ENCODE measurements at regions not wholly inside any gene's neighbourhood (a gene's known extent, or its start where the extent isn't known, plus 50 kb on each side); places are given as distances from the start of the nearest gene placed in this dataset.

DNA sequence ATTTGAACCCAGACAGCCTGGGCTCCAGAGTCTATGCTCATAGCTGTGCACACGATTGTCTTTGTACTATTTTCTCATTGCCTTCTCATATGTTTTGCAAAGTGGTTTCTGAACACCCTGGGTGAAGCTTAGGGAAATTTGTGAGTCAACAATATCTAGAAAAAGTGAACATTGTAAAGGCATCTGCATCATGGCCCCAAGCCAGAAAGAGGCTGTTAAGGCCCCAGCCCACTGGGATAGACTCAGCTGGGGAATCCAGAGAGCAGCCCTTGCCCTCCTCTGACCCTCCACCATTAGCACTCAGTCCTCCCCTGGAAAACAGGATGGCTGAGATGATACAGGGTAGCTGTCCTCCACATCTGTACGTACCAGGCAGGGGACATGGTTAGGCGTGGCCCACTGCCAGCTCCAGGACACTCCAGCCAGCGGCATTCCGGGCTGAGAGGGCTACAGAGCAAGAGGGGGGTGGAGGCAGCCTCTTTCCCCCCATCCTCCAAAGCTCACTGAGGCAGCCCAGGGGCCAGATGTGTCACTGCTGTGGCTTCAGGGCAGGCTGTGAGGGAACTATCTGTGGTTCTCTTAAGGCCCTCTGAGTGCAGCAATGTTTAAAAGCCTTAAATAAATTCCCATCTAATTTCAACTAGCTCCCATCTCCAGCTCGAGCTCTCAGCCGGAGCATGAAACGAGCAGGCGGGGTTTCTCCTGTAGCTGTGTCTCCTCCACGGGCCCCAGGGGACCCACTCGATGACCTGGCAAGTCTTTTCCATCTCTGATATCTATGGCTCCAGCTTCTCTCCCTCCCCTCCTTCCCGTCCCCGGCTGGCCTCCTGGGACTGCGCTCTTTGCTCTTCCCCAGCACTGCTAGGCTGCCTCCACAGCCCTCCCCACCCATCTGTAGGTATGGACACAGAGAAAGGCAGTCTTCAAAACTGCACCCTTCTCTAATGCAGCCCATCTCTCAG, 209.4 kb upstream of the LRFN2 start:
- FAIRE-seq = no peak
- dilution Hi-C loops (cut with MboI; ENCODE audit: extremely low pct_ligation_motif_present, low sequenced_read_pairs) = no loop called here
- no TSS peak for BruUV-seq (replicated peaks)

DNA sequence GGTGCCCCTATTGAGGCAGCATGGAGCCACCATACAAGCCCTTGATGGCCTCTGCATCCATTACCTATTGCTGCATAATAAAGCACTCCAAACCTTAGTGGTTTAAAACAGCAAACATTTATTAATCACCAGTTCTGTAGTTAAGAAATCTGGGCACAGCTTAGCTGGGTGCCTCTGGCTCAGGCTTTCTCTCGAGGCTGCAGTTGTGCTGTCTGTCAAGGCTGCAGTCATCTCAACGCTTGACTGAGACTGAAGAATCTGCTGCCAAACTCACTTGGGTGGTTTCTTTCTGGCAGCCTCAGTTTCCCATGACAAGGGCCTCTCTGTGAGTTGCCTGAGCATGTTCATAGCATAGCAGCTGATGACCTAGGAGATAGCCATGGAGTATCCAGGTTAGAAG, 207.4 kb upstream of the LRFN2 start:
- FAIRE-seq (no peak), DNase-seq (ENCODE audit: low read depth, low spot score) (no peak)
- Histone ChIP-seq H3K79me2 (ENCODE audit: control insufficient read depth, insufficient read depth, low read length) (no peaks in the 10 kb centered on the region), H3K4me3 (replicated peaks in 1 of 3; ENCODE audit: insufficient read depth in 1 of 3, low read depth in 1 of 3, low read length in 3 of 3) (no peak overlapping the region), H3K9me1 (replicated peaks; ENCODE audit: control insufficient read depth, extremely low read depth, insufficient read depth, low read length) (no peaks in the 10 kb centered on the region), H3K27me3 (ENCODE audit: control insufficient read depth in 2 of 2, insufficient read depth in 2 of 2, low read length in 2 of 2) (peaks cover 0 to 2% of the 10 kb centered on the region in 2 experiments), H3K27ac (ENCODE audit: insufficient read depth, low read depth, low read length) (no peak overlapping the region), H4K20me1 (replicated peaks; ENCODE audit: control insufficient read depth, extremely low read depth, insufficient read depth, low read length) (no peaks in the 10 kb centered on the region), H3K36me3 (ENCODE audit: control insufficient read depth in 2 of 2, extremely low read depth in 1 of 2, insufficient read depth in 2 of 2, low read length in 2 of 2) (no peaks in the 10 kb centered on the region), H2AFZ (ENCODE audit: low read depth, low read length) (no peak overlapping the region), H3K9ac (replicated peaks; ENCODE audit: extremely low read depth, insufficient read depth, low read length) (no peak overlapping the region), H3K9me3 (replicated peaks; ENCODE audit: control insufficient read depth, insufficient read depth, low read length) (no peaks in the 10 kb centered on the region), H3K4me2 (ENCODE audit: insufficient read depth, low read length) (no peak overlapping the region), H3K4me1 (ENCODE audit: control insufficient read depth, extremely low read depth, insufficient read depth, low read length) (no peaks in the 10 kb centered on the region)
- POLR2A ChIA-PET = no interaction called here
- no TSS peak for BruUV-seq (replicated peaks)
- dilution Hi-C loops (cut with MboI; ENCODE audit: extremely low pct_ligation_motif_present, low sequenced_read_pairs) = no loop called here
- CTCF ChIA-PET = interaction anchor here (1.1 kb wide), 1 partner anchor 44 kb away, joined by 3 read pairs; no protein-coding TSS in a partner anchor
- TF ChIP-seq GATA2 (IDR thresholded peaks at IDR 0.05; ENCODE audit: insufficient read depth, insufficient read length, low read depth, low read length) (no peak), EZH2 (IDR thresholded peaks at IDR 0.05; ENCODE audit: borderline replicate concordance, low read depth, low read length, severe bottlenecking) (no peak), JUN (IDR thresholded peaks at IDR 0.05; ENCODE audit: borderline replicate concordance, insufficient read depth, insufficient read length, low read depth) (no peak), FOS (IDR thresholded peaks at IDR 0.05; ENCODE audit: borderline replicate concordance, insufficient read depth, low read length) (no peak), POLR2AphosphoS5 (IDR thresholded peaks at IDR 0.05; ENCODE audit: insufficient read depth, low read depth, low read length) (no peak), MYC (IDR thresholded peaks at IDR 0.05; ENCODE audit: low read depth, low read length) (no peak), POLR2A (IDR thresholded peaks at IDR 0.05; ENCODE audit: low read depth, low read length) (no peak)
- TF ChIP-seq, protein P1, sequence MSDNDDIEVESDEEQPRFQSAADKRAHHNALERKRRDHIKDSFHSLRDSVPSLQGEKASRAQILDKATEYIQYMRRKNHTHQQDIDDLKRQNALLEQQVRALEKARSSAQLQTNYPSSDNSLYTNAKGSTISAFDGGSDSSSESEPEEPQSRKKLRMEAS (IDR thresholded peaks at IDR 0.05; ENCODE audit: insufficient read depth, insufficient read length) = no peak
- TF ChIP-seq, protein P2, sequence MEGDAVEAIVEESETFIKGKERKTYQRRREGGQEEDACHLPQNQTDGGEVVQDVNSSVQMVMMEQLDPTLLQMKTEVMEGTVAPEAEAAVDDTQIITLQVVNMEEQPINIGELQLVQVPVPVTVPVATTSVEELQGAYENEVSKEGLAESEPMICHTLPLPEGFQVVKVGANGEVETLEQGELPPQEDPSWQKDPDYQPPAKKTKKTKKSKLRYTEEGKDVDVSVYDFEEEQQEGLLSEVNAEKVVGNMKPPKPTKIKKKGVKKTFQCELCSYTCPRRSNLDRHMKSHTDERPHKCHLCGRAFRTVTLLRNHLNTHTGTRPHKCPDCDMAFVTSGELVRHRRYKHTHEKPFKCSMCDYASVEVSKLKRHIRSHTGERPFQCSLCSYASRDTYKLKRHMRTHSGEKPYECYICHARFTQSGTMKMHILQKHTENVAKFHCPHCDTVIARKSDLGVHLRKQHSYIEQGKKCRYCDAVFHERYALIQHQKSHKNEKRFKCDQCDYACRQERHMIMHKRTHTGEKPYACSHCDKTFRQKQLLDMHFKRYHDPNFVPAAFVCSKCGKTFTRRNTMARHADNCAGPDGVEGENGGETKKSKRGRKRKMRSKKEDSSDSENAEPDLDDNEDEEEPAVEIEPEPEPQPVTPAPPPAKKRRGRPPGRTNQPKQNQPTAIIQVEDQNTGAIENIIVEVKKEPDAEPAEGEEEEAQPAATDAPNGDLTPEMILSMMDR (IDR thresholded peaks at IDR 0.05; ENCODE audit: extremely low read depth in 1 of 2, insufficient read depth in 1 of 2, low read depth in 1 of 2, low read length in 2 of 2) = no peak
- intact Hi-C loops (cut with micrococcal nuclease) = no loop called here

More for the DNA sequence above, 209.4 kb upstream of the LRFN2 start:
- Histone ChIP-seq H3K27me3 (ENCODE audit: control insufficient read depth in 2 of 2, insufficient read depth in 2 of 2, low read length in 2 of 2) (no peaks in the 10 kb centered on the region), H4K20me1 (replicated peaks; ENCODE audit: control insufficient read depth, extremely low read depth, insufficient read depth, low read length) (no peaks in the 10 kb centered on the region), H3K9me3 (replicated peaks; ENCODE audit: control insufficient read depth, insufficient read depth, low read length) (no peaks in the 10 kb centered on the region), H3K79me2 (ENCODE audit: control insufficient read depth, insufficient read depth, low read length) (no peaks in the 10 kb centered on the region), H3K9me1 (replicated peaks; ENCODE audit: control insufficient read depth, extremely low read depth, insufficient read depth, low read length) (no peaks in the 10 kb centered on the region), H3K36me3 (ENCODE audit: control insufficient read depth in 2 of 2, extremely low read depth in 1 of 2, insufficient read depth in 2 of 2, low read length in 2 of 2) (no peaks in the 10 kb centered on the region), H3K27ac (ENCODE audit: insufficient read depth, low read depth, low read length) (no peak overlapping the region), H3K4me3 (replicated peaks in 1 of 3; ENCODE audit: insufficient read depth in 1 of 3, low read depth in 1 of 3, low read length in 3 of 3) (no peak overlapping the region), H3K9ac (replicated peaks; ENCODE audit: extremely low read depth, insufficient read depth, low read length) (no peak overlapping the region), H2AFZ (ENCODE audit: low read depth, low read length) (no peak overlapping the region), H3K4me2 (ENCODE audit: insufficient read depth, low read length) (no peak overlapping the region), H3K4me1 (ENCODE audit: control insufficient read depth, extremely low read depth, insufficient read depth, low read length) (no peaks in the 10 kb centered on the region)
- ChIA-PET POLR2A (no interaction called here), CTCF (interaction anchor here (0.7 to 1.4 kb wide), 2 partner anchors 23 to 250 kb away, joined by 3 read pairs; no protein-coding TSS in a partner anchor)
- no peak for DNase-seq (ENCODE audit: low read depth, low spot score)
- TF ChIP-seq JUN (IDR thresholded peaks at IDR 0.05; ENCODE audit: borderline replicate concordance, insufficient read depth, insufficient read length, low read depth) (no peak), POLR2A (IDR thresholded peaks at IDR 0.05; ENCODE audit: low read depth, low read length) (no peak), MYC (IDR thresholded peaks at IDR 0.05; ENCODE audit: low read depth, low read length) (no peak), FOS (IDR thresholded peaks at IDR 0.05; ENCODE audit: borderline replicate concordance, insufficient read depth, low read length) (no peak), POLR2AphosphoS5 (IDR thresholded peaks at IDR 0.05; ENCODE audit: insufficient read depth, low read depth, low read length) (no peak), EZH2 (IDR thresholded peaks at IDR 0.05; ENCODE audit: borderline replicate concordance, low read depth, low read length, severe bottlenecking) (no peak)
- TF ChIP-seq, protein P1 (IDR thresholded peaks at IDR 0.05; ENCODE audit: insufficient read depth, insufficient read length) = no peak
- intact Hi-C loops (cut with micrococcal nuclease) = no loop called here
